Nucleus accumbens (tissue), 56 donors: ENCODE measurements at regions not wholly inside any gene's neighbourhood (a gene's known extent, or its start where the extent isn't known, plus 50 kb on each side); places are given as distances from the start of the nearest gene placed in this dataset.
"Not testable (repeated sequence)": the region's sequence is repeated elsewhere in the genome, so short reads cannot be mapped to it uniquely, and the experiment has no call there.

Experiments
- DNase-seq, 56 donors: peaks; one replicate each; lab custom pipeline; 2025; lab: John Stamatoyannopoulos, UW

- not testable (repeated sequence) for DNase-seq
These were observed 134.5 kb downstream of the SLC39A8 start for GRCh38 chr4:102210806-102211205.

- not testable (repeated sequence) for DNase-seq
These were observed 140.6 kb downstream of the SLC39A8 start for GRCh38 chr4:102204634-102205033.

- DNase-seq, result no peak
These were observed 149.1 kb downstream of the SLC39A8 start for GRCh38 chr4:102196221-102196620.

- no peak for DNase-seq
These were observed 152.1 kb downstream of the SLC39A8 start for GRCh38 chr4:102193145-102193544.

GRCh38 chr4:102180046-102180445 is 165.2 kb downstream of the SLC39A8 start:
- no peak for DNase-seq

GRCh38 chr4:102174719-102175189 is 170.5 kb downstream of the SLC39A8 start:
- no peak for DNase-seq

- no peak for DNase-seq
These were observed 172.9 kb downstream of the SLC39A8 start for GRCh38 chr4:102172341-102172740.

- no peak for DNase-seq
These were observed 174.4 kb downstream of the SLC39A8 start for GRCh38 chr4:102170910-102171309.

- peak in 21 of 56 donors; percentile 1 to 61 (median 14) for DNase-seq
These were observed 175.9 kb downstream of the SLC39A8 start for GRCh38 chr4:102169345-102169744.

GRCh38 chr4:102168580-102168979 is 176.7 kb downstream of the SLC39A8 start:
- no peak for DNase-seq

GRCh38 chr4:102165584-102165983 is 179.7 kb downstream of the SLC39A8 start:
- DNase-seq, result no peak

GRCh38 chr4:102163404-102164140 is 181.7 kb downstream of the SLC39A8 start:
- DNase-seq, result no peak

- no peak for DNase-seq
These were observed 187.3 kb downstream of the SLC39A8 start for GRCh38 chr4:102157984-102158383.

- DNase-seq, result no peak
These were observed 191.9 kb downstream of the SLC39A8 start for GRCh38 chr4:102153391-102153790.

- DNase-seq, result no peak
These were observed 193.6 kb downstream of the SLC39A8 start for GRCh38 chr4:102151696-102152095.

GRCh38 chr4:102143433-102143832 is 201.8 kb downstream of the SLC39A8 start:
- DNase-seq, result no peak

GRCh38 chr4:102141842-102142241 is 203.4 kb downstream of the SLC39A8 start:
- no peak for DNase-seq

GRCh38 chr4:102139932-102140331 is 205.3 kb downstream of the SLC39A8 start:
- DNase-seq, result no peak

- DNase-seq, result no peak
These were observed 206.1 kb downstream of the SLC39A8 start for GRCh38 chr4:102139132-102139573.

- no peak for DNase-seq
These were observed 208.1 kb downstream of the SLC39A8 start for GRCh38 chr4:102137217-102137616.

GRCh38 chr4:102129810-102130209 is 215.5 kb downstream of the SLC39A8 start:
- DNase-seq, result no peak
